SH-SY5Y (cell line): ENCODE measurements at regions not wholly inside any gene's neighbourhood (a gene's known extent, or its start where the extent isn't known, plus 50 kb on each side); places are given as distances from the start of the nearest gene placed in this dataset.

Source experiments
- GATA2 ChIP-seq: IDR thresholded peaks from 2 replicates; pipeline ENCODE4 v1.6.1; 2011; ENCODE audit warnings: mild to moderate bottlenecking, low read depth, low read length
- GATA3 ChIP-seq: IDR thresholded peaks from 2 replicates; pipeline ENCODE4 v1.6.1; 2011; ENCODE audit warnings: low read depth, mild to moderate bottlenecking, low read length, moderate library complexity

- TF ChIP-seq GATA3 (no peak), GATA2 (no peak)
Observed at GRCh38 chr4:151472711-151473110, 63.7 kb downstream of the FHIP1A start.
